Kasumi-1 (cell line): ENCODE measurements at regions not wholly inside any gene's neighbourhood (a gene's known extent, or its start where the extent isn't known, plus 50 kb on each side); places are given as distances from the start of the nearest gene placed in this dataset.

ENCODE experiments used
- DNase-seq, 2 experiments: peaks; one replicate each; lab custom pipeline; 2025; lab: John Stamatoyannopoulos, UW

DNA sequence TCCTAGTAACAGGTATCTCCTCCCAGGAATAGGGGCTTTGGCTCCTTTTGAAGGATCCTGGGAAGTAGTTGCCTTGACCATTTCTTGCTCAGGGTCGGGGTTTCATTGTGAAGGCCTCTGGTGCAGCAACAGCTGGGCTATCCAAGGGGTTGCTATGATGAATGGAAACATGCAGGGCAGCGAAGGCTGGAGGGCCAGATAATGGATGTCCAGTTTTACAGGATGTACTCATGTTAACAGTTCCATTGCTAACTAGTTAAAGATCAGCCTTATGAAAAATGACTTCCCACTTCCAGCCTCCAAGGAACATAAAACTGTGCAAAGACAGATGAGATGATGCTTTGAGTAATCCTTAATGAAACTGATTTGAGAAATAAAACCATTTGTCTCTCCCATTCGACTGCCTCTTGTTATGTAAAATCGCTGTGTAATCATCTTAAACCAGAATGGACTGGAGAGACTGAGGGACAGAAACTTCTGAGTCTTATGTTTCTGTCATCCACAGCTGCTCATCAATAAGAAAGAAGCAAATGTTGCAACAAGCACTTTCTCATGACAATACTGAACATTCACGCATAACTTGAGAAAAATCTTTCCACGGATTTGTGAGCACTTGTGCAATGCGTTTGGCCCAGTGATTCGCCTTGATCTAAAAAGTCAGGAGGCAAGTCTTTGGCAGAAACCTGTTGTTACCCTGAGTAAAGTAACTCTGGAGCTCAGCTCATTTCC, 473.5 kb upstream of the RGMA start:
- no peak for DNase-seq

DNA sequence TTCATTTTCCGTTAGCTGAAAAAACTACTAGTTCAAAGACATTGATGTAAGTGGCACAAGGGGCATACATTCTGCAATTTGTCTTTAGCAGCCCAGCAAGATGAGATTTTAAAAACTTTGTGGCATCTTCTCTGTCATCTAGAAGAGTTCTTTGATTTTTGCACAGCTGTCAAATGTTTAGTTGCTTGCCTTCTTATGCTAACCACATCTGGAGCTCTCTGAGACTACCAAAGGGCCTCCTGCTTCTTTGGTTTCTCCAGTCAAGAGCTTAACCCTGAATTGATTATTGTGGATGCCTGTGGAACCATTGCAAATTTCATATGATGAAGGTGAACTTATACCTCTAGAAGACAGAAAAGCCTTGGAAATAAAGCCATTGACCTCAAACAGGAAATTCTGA, 468.7 kb upstream of the RGMA start:
- no peak for DNase-seq

DNA sequence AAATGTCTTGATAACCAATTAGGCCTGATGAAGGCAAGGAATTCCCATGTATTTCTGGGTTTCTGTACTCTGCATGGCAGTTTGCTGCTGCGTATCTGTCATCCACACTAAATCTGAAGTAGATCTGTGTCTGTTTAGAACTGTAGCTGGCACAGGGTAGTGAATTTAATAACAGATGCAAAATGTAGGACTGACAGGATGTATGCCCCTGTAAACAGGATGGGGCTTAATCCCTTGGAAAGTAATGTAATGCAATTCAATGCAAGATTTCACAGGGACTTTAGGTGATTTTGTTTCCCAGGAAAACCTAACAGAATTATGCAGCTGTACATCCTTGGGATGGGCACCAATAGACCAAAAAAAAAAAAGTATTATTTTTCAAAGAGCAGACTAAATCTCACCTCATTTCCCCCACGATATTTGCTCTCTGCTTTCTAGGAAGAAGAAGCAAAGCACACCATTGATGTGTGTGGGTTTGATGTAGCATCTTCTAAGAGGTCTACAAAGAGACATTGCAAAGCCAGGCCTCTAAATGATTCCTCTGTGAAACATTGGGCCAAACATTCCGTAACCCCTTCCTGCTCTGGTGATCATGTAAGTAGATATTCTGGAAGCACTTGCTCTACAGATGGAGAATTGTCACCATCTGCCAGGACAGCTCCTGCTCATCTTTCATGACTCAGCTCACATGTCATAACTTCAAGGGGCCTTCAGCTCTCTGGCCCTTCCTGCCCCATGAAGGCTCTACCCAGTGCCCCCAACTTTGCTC, 464.3 kb upstream of the RGMA start:
- no peak for DNase-seq

DNA sequence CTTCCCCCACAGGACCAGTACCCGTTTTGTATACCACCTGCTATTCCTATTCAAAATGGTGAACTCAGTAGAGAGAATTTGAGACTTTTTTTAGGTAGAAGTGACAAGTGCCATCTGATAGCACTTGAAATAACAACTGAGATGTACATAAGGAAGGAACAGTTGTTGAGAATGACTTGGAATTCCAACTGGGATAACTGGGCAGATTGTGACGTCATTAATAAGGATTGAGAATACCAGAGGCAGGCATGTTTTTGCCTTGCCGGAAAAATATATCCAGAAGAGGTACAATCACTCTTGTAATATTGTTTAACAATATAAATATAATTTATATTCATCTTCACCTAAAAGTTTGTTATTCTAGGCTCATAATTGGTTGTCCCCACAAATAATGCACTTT, 454.1 kb upstream of the RGMA start:
- no peak for DNase-seq

DNA sequence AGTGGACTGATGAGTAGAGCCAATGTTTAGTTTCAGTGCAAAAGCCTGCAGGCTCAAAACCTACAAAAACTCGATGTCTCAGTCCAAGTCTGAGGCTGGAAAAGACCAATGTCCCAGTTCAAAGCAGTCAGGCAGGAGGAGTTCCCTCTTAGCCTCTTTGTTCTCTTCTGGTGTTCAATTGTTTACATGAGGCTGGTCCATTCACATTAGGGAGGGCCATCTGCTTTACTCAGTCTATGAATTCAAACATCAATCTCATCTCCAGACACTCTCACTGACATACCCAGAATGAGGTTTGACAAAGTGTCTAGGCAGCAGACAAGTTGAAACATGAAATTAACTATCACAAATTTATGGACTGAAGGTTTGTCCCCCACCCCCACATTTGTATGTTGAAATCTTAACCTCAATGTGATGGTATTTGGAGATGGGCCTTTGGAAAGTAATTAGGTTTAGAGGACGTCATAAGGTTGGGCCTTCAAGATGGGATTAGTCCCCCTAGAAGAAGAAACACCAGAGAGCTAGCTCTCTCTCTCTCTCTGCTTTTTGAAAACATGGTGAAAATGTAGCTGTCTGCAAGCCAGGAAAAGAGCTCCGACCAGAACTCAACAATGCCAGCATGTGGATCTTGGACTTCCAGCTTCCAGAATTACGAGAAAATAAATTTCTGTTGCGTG, 438.5 kb upstream of the RGMA start:
- DNase-seq, result no peak

DNA sequence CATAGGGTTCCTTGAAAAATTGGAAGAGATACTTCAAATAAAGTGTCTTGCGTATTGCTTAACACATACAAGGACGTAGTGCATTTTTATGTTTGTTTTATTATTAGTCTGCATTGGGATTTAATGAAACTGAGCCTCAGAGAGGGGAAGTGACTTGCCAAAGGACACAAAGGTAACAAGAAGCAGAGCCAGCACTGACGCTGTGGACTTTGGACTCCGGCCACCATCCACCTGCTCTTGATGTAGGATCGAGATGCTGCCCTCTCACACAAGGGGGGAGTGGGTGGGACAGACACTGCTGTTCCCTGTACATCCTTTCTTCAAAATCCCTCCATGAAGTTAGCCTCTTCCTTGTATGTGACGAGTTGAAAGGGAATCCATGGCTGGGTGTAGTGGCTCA, 435.4 kb upstream of the RGMA start:
- no peak for DNase-seq

DNA sequence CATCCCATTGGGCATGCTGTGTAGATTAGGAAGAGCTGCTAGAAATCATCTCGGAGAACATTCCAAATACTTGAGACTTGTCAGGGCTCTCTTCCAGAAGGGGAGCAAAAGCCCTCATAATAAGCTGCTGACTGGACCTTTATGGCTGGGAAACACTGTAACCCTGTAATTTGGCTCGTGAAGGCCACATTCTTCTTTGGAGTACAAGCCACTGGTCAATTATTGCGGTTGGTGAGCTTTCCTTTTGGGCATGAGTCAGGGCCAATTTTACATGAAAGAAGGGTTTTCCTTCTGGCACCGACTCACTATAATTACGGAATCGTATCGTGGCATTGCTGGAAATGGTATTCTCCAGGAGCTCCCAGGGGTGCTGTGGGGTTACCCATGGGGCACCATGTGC, 434.5 kb upstream of the RGMA start:
- no peak for DNase-seq

DNA sequence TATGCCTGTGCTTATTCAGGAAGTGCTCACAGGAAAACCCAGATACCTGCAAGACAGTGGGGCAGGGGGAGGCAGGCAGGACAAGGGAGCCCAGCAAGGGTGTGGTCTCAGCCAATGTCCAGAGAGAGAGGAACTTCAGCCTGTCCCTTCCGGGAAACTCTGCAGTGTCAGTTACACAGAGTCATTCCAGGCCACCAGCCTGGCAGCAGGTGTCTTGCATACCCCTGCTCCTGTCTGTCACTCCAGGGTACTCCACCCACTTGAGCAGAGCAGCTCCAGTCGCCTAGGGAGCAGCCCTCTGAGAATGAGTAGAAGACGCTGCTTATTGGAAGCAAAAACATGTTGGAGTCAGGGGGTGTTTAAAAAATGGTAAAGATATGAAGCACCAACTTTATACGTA, 431.2 kb upstream of the RGMA start:
- no peak for DNase-seq

DNA sequence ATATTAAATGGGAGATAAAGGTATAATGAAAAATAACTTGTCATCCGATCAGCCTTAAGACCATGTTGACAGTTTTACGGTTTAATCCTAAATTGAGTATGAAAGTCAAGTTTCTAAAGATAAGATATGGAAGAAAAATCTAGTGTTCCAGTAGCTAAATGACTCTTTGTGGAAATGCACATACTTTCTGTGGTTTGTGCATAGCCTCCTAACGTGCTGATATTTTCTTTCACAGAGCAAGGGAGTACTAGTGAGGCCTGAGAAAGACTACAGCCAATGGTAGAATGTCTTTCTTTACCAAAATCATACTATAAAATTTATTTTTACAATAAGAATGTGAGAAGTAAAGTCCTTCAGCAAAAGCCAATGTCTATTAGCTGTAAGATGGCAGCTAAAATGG, 430.6 kb upstream of the RGMA start:
- DNase-seq, result no peak

DNA sequence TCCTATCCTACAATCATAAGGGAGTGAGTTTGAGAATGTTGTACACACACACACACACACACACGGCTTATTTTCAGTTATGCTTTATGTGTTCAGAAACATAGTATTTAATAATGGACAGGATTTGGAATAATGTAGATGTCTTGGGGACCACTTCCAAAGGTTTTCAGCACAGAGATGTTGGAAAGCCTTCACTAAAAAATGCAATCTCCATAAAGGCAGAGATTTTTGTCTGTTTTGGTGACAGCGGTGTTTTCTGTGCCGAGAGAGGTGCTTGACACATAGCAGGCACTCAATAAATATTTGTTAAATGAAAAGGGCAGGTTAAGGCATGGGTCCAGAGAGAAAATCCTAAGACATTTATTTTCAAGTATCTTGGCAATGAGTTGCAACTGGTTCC, 428.2 kb upstream of the RGMA start:
- DNase-seq, result no peak

DNA sequence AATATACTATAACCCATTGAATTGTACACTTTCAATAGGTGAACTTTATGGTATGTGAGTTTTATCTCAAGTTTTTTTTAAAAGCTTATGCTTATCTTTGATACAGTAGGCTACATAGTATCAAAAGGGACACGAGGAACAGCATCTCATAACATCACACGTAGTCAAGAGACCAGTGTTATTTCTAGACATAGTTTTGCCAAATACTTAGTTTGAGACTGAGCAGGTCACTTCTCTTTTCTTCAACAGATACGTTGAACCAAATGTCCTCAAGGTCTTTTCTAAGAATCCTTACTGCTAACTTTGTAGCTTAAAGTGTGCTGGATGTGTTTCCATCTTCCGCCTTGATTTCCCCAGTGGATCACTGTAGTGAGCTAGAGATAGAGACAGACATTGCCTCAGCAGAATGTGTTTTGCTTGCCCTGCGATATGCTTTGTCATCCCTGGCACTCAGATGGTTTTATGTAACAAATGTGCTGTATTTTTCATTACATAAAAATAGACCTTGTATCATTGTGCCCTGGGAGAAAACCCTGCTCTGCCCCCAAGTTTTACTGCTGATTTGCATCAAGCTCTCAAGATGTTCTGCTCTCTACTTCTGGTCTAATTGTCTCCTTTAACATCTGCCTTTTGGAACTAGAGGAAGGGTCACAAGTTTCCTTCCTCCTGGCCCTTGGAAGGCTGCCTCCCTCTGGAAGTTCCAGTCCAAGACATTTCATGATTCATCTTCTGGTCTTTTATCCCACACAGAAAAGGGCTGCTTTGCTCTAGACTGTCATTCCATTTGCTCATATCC, 426.4 kb upstream of the RGMA start:
- no peak for DNase-seq

DNA sequence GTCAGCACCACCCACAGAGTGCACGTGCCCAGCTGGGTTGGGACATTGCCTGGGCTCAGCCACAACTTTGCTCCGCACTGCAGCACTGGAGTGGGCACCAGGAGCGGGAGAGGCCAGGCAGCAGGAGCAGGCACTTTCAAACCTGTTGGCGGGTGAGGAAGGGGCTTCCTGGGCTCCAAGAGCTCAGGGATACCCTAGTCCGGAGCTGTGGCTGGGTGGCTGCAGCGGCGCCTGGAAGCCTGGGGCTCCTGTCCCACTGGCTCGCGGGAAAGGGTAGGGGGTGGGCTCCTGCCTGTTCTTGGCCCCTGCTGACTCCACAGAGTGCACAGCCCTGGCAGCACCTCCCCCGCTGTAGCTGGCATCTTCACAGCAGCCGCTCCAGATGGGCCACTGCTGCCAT, 417.6 kb upstream of the RGMA start:
- no peak for DNase-seq

DNA sequence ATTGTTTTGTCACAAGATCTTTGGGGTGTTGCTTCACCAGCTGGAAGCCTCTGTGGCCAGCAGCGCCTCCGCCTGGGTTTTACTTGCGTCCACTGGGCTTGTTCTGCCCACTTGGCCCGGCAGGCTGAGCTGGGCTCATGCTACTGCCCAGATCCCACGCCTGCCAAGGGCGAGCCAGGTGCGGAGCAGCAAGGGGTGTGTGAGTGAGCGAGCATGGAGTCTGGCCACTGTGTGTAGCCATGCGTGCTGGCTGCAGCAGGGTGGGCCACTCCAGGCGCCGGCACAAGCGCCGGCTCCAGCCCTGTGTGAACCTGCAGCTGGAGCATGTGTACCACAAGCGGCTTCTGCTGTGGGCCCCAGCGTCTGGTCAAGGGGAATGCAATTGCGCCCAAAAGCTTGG, 416.5 kb upstream of the RGMA start:
- DNase-seq, result no peak

DNA sequence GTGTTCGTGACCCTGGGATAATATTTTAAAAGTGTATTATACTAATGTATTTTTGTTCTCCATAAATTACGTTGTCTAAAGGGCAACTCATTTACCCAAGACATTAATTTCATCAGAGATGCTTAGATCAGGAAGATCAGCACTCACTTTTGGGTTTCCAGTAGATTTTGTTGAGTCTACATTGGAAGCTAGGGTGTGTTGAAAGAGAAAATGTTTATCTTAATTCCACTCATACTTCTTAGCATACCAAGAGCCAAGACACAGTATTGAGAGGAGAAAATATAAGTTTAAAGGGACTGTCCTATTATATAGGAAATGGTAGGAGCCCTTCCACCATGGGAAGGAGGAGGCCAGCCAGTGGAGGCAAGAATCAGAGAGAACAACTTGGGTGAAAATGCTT, 412.9 kb upstream of the RGMA start:
- DNase-seq, result no peak

DNA sequence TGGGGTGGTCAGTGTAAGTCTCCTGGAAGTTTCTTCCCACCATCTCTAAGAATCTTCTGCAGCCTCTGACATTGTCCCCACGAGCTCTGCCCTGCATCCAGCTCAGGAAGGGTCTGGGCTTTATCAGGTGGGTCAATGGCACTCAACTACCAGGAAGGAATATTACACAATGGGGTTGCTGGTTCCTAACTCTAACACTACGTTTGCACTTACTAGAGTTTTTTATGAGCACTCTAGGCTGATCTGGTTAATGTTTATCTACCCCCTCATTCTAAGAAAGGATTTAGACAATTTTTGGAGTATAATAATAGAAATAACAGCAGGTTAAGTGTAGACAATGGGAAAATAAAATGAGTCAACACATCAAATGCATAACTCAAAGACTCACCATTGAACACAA, 411.1 kb upstream of the RGMA start:
- no peak for DNase-seq

DNA sequence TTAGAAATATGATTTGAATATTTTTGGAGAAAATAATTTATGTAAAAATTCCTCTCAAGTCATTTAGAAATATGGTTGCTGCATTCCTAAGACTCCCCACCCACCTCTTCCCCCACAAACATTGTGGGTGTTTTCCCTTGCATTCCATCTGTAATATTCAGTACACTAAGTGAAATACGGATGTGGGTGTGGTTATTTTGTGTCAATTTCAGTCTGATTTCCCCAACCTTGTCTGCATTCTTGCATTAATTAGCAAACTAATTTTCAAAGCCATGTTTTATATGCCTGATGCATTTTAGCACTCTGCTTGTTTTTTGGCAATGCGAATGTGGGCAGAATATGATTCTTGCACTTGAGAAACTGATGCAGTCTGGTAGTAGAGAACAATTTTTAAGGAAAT, 408.3 kb upstream of the RGMA start:
- DNase-seq, result no peak

DNA sequence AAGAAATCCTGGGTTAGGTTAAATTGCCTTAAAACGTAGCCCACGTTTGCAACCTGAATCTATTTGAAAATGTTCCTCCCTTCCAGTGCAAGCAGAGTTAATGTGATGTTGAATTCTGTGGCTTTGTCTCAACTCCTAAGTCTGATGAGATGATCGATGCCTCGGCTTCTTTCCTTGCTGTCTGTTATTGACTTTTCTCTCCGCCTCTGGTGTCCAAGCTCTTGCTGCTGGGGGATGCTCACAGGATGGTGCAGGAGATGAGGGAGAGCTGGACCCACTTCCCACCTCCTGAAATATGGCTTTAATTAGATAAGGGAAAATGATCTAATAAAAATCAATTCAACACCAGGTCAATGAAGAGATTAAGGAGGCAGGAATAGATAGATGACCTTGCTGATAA, 407.9 kb upstream of the RGMA start:
- DNase-seq, result no peak

DNA sequence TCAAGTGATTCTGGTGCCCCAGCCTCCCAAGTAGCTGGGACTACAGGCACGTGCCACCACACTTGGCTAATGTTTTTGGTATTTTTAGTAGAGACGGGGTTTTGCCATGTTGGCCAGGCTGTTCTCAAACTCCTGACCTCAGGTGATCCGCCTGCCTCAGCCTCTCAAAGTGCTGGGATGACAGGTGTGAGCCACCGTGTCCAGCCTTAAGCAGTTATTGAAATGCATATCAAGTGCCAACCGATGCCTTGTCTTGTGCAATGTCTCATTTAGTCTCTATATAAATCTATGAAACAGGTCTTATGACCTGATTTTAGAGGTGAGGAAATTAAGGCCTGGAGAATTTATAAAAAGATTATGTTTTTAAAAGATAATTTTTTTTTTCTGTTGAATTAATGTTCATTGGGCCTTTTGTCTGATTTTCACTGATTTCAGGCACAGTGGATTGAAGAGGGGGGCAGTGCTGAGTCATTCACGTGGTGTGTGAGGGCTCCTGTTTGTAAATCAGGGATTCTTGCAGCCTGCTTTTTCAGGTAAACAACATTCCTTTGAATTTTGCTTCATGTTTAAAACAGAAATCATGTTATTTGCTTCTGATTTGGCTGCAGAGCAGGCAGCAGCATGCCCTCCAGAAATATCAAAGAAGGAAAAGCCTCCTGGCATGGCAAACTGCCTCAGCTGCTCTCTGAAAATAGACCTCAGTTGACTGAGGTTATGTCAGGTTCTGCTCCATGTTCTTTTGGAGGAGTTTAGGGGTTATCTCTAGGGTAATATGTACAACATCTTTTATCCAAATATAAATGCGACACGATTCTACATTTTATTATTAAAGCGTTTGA, 407.0 kb upstream of the RGMA start:
- DNase-seq, result no peak

DNA sequence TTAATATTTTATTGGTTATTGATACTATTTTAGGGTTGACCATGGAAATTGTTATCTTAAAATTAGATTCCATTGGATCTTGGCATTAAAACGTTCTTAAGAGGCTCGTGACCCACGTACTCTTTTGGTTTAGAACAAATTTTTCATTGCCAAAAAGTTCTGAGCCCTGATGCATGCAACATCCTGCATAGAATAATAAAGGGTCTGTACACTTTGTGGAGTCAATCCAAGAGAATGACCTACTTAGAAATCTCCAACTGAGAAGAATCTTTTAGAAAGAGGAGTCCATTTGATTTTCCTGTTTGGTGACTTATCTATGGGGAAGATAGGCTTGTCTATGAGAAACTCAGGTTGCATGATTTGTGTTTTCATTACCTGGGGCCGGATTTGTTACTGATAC, 404.2 kb upstream of the RGMA start:
- DNase-seq, result no peak

DNA sequence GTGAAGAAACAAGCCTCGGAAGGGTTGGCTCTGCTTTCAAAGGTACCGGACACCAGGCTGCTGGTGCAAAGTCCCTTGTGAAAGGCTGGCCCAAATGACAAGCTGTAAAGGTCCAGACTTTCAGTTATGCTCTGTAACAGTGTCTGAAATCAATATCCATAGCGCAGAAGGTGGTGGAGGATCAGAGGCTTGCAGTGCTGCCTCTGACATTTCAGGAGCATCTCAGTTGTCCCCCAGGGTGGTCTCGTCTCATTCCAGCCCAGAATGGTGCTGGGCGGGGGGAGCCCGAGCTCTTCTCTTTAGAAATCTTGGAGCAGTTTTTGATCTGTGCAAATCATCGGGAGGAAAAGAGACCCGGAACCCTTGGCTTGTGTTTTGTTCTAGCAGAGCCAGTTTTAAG, 402.3 kb upstream of the RGMA start:
- no peak for DNase-seq

DNA sequence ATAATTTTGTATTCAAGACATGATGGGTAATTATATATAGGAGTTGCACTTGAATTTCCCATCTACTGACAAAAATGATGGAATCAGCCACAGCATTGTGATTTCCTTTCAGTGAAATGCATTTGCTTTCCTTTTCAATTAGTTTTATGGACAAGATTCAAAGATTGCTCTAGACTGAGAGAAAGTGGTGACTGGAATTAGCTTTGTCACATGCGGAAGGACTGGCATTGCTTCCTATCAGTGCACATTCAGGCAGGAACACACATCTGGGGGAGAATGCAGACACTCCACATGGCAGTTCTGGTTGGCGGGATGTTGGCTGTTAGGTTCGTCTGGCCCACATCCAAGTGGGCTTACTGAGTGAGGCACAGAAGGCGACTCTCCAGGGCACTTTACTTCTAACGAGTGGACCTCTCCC, 399.3 kb upstream of the RGMA start:
- no peak for DNase-seq
